ENCODE measurements at regions not wholly inside any gene's neighbourhood (a gene's known extent, or its start where the extent isn't known, plus 50 kb on each side); places are given as distances from the start of the nearest gene placed in this dataset.

- no peaks in the 10 kb centered on the region for H3K27me3 Mint-ChIP-seq
- H3K4me1 Mint-ChIP-seq = no peaks in the 10 kb centered on the region
- no peak overlapping the region for H3K4me3 Mint-ChIP-seq
- ChIA-PET CTCF (no interaction called here), POLR2A (no interaction called here)
- no peaks in the 10 kb centered on the region for H3K36me3 Mint-ChIP-seq (ENCODE audit: low read depth)
- DNase-seq = no peak
- H3K27ac Mint-ChIP-seq = no peak overlapping the region
- H3K9me3 Mint-ChIP-seq = peaks cover 18% of the 10 kb centered on the region
Observed at GRCh38 chr20:12435268-12435667, 517.6 kb downstream of the BTBD3 start.

GRCh38 chr20:12453711-12454110, 536.0 kb downstream of the BTBD3 start:
- no peaks in the 10 kb centered on the region for H3K4me1 Mint-ChIP-seq
- peaks cover 6% of the 10 kb centered on the region for H3K9me3 Mint-ChIP-seq
- DNase-seq = no peak
- POLR2A ChIA-PET = no interaction called here
- no peak overlapping the region for H3K4me3 Mint-ChIP-seq
- no peaks in the 10 kb centered on the region for H3K27me3 Mint-ChIP-seq
- H3K27ac Mint-ChIP-seq = no peak overlapping the region
- CTCF ChIA-PET = no interaction called here
- H3K36me3 Mint-ChIP-seq (ENCODE audit: low read depth) = no peaks in the 10 kb centered on the region

- Mint-ChIP-seq H3K4me3 (no peak overlapping the region), H3K27me3 (no peaks in the 10 kb centered on the region), H3K9me3 (no peaks in the 10 kb centered on the region), H3K36me3 (ENCODE audit: low read depth) (no peaks in the 10 kb centered on the region), H3K27ac (no peak overlapping the region), H3K4me1 (no peaks in the 10 kb centered on the region)
- no peak for DNase-seq
- CTCF ChIA-PET = no interaction called here
- POLR2A ChIA-PET = no interaction called here
Observed at GRCh38 chr20:12455148-12455547, 537.5 kb downstream of the BTBD3 start.

- DNase-seq = no peak
- peaks cover 5% of the 10 kb centered on the region for H3K9me3 Mint-ChIP-seq
- no peaks in the 10 kb centered on the region for H3K4me1 Mint-ChIP-seq
- CTCF ChIA-PET = no interaction called here
- H3K36me3 Mint-ChIP-seq (ENCODE audit: low read depth) = no peaks in the 10 kb centered on the region
- no peak overlapping the region for H3K27ac Mint-ChIP-seq
- POLR2A ChIA-PET = no interaction called here
- H3K4me3 Mint-ChIP-seq = no peak overlapping the region
- no peaks in the 10 kb centered on the region for H3K27me3 Mint-ChIP-seq
Observed at GRCh38 chr20:12458241-12458640, 540.5 kb downstream of the BTBD3 start.

- DNase-seq = no peak
- Mint-ChIP-seq H3K4me1 (no peaks in the 10 kb centered on the region), H3K27me3 (no peaks in the 10 kb centered on the region), H3K9me3 (peaks cover 17% of the 10 kb centered on the region), H3K27ac (no peak overlapping the region), H3K4me3 (no peak overlapping the region), H3K36me3 (ENCODE audit: low read depth) (no peaks in the 10 kb centered on the region)
- CTCF ChIA-PET = no interaction called here
- POLR2A ChIA-PET = no interaction called here
Observed at GRCh38 chr20:12464036-12464435, 544.7 kb upstream of the SPTLC3 start.

GRCh38 chr20:12466915-12467314, 541.9 kb upstream of the SPTLC3 start:
- CTCF ChIA-PET = no interaction called here
- POLR2A ChIA-PET = no interaction called here
- DNase-seq = no peak
- Mint-ChIP-seq H3K4me1 (no peaks in the 10 kb centered on the region), H3K4me3 (no peak overlapping the region), H3K27me3 (no peaks in the 10 kb centered on the region), H3K9me3 (peaks cover 17% of the 10 kb centered on the region), H3K36me3 (ENCODE audit: low read depth) (no peaks in the 10 kb centered on the region), H3K27ac (no peak overlapping the region)

- no peak overlapping the region for H3K4me3 Mint-ChIP-seq
- CTCF ChIA-PET = no interaction called here
- H3K27me3 Mint-ChIP-seq = no peaks in the 10 kb centered on the region
- H3K36me3 Mint-ChIP-seq (ENCODE audit: low read depth) = no peaks in the 10 kb centered on the region
- POLR2A ChIA-PET = no interaction called here
- no peak for DNase-seq
- H3K4me1 Mint-ChIP-seq = no peaks in the 10 kb centered on the region
- no peak overlapping the region for H3K27ac Mint-ChIP-seq
- H3K9me3 Mint-ChIP-seq = peaks cover 17% of the 10 kb centered on the region
Observed at GRCh38 chr20:12467758-12468157, 541.0 kb upstream of the SPTLC3 start.

- Mint-ChIP-seq H3K4me3 (no peak overlapping the region), H3K9me3 (peaks cover 18% of the 10 kb centered on the region), H3K36me3 (ENCODE audit: low read depth) (no peaks in the 10 kb centered on the region), H3K4me1 (no peaks in the 10 kb centered on the region), H3K27ac (no peak overlapping the region), H3K27me3 (no peaks in the 10 kb centered on the region)
- ChIA-PET POLR2A (no interaction called here), CTCF (interaction anchor here (0.9 kb wide), 1 partner anchor 11 kb away, joined by 3 read pairs; no protein-coding TSS in a partner anchor)
- no peak for DNase-seq
Observed at GRCh38 chr20:12482661-12483060, 526.1 kb upstream of the SPTLC3 start.

- no peaks in the 10 kb centered on the region for H3K4me1 Mint-ChIP-seq
- H3K27ac Mint-ChIP-seq = no peak overlapping the region
- no peak overlapping the region for H3K4me3 Mint-ChIP-seq
- ChIA-PET POLR2A (no interaction called here), CTCF (no interaction called here)
- H3K27me3 Mint-ChIP-seq = no peaks in the 10 kb centered on the region
- no peaks in the 10 kb centered on the region for H3K36me3 Mint-ChIP-seq (ENCODE audit: low read depth)
- peaks cover 13% of the 10 kb centered on the region for H3K9me3 Mint-ChIP-seq
- DNase-seq = no peak
Observed at GRCh38 chr20:12502443-12502842, 506.3 kb upstream of the SPTLC3 start.

GRCh38 chr20:12504779-12505178, 504.0 kb upstream of the SPTLC3 start:
- CTCF ChIA-PET = no interaction called here

GRCh38 chr20:12511499-12511898, 497.3 kb upstream of the SPTLC3 start:
- H3K36me3 Mint-ChIP-seq (ENCODE audit: low read depth) = no peaks in the 10 kb centered on the region
- H3K9me3 Mint-ChIP-seq = peaks cover 14% of the 10 kb centered on the region
- no peaks in the 10 kb centered on the region for H3K4me1 Mint-ChIP-seq
- POLR2A ChIA-PET = no interaction called here
- H3K27me3 Mint-ChIP-seq = no peaks in the 10 kb centered on the region
- CTCF ChIA-PET = no interaction called here
- no peak overlapping the region for H3K4me3 Mint-ChIP-seq
- H3K27ac Mint-ChIP-seq = no peak overlapping the region
- DNase-seq = no peak

More at GRCh38 chr20:12504779-12505178, 504.0 kb upstream of the SPTLC3 start:
- no peak overlapping the region for H3K27ac Mint-ChIP-seq
- POLR2A ChIA-PET = no interaction called here
- no peaks in the 10 kb centered on the region for H3K27me3 Mint-ChIP-seq
- H3K4me1 Mint-ChIP-seq = no peaks in the 10 kb centered on the region
- DNase-seq = no peak
- no peak overlapping the region for H3K4me3 Mint-ChIP-seq
- peaks cover 12% of the 10 kb centered on the region for H3K9me3 Mint-ChIP-seq
- no peaks in the 10 kb centered on the region for H3K36me3 Mint-ChIP-seq (ENCODE audit: low read depth)

GRCh38 chr20:12512755-12513154, 496.0 kb upstream of the SPTLC3 start:
- Mint-ChIP-seq H3K4me3 (no peak overlapping the region), H3K4me1 (no peaks in the 10 kb centered on the region), H3K27me3 (no peaks in the 10 kb centered on the region), H3K9me3 (peaks cover 14% of the 10 kb centered on the region), H3K36me3 (ENCODE audit: low read depth) (no peaks in the 10 kb centered on the region), H3K27ac (no peak overlapping the region)
- POLR2A ChIA-PET = no interaction called here
- DNase-seq = no peak
- CTCF ChIA-PET = no interaction called here

- Mint-ChIP-seq H3K9me3 (peaks cover 12% of the 10 kb centered on the region), H3K27ac (no peak overlapping the region), H3K27me3 (no peaks in the 10 kb centered on the region), H3K4me1 (no peaks in the 10 kb centered on the region), H3K4me3 (no peak overlapping the region), H3K36me3 (ENCODE audit: low read depth) (no peaks in the 10 kb centered on the region)
- no peak for DNase-seq
- ChIA-PET CTCF (no interaction called here), POLR2A (no interaction called here)
Observed at GRCh38 chr20:12528104-12528503, 480.7 kb upstream of the SPTLC3 start.

GRCh38 chr20:12528591-12529041, 480.2 kb upstream of the SPTLC3 start:
- Mint-ChIP-seq H3K27ac (no peak overlapping the region), H3K4me1 (no peaks in the 10 kb centered on the region), H3K4me3 (no peak overlapping the region), H3K27me3 (no peaks in the 10 kb centered on the region), H3K36me3 (ENCODE audit: low read depth) (no peaks in the 10 kb centered on the region), H3K9me3 (peaks cover 9% of the 10 kb centered on the region)
- ChIA-PET CTCF (no interaction called here), POLR2A (no interaction called here)
- no peak for DNase-seq

- ChIA-PET POLR2A (no interaction called here), CTCF (no interaction called here)
- Mint-ChIP-seq H3K4me3 (no peak overlapping the region), H3K9me3 (peaks cover 18% of the 10 kb centered on the region), H3K4me1 (no peaks in the 10 kb centered on the region), H3K27me3 (no peaks in the 10 kb centered on the region), H3K36me3 (ENCODE audit: low read depth) (no peaks in the 10 kb centered on the region), H3K27ac (no peak overlapping the region)
- no peak for DNase-seq
Observed at GRCh38 chr20:12531626-12532025, 477.1 kb upstream of the SPTLC3 start.

Measured in activated CD4-positive, alpha-beta memory T cell treated with anti-CD3 and anti-CD28 coated beads, Interleukin-2, amount 10 ng/mL, durations not matched to agents 7 days and 5 days (primary cell).